Fibroblast of lung (primary cell): ENCODE measurements at regions not wholly inside any gene's neighbourhood (a gene's known extent, or its start where the extent isn't known, plus 50 kb on each side); places are given as distances from the start of the nearest gene placed in this dataset.
A peak's percentile ranks its signal among the peaks of the same experiment; 100 is the strongest.

Source experiments
- DNase-seq, 2 donors: peaks; one replicate each; pipeline versions ENCODE4 v3.0.0 to v3.0.0-alpha.2; 2010; ENCODE audit warnings: low read depth in 2 of 2
- H2AFZ ChIP-seq: 2 replicates; pipeline ENCODE4 v1.5.1; 2012; ENCODE audit warnings: low read length, control low read depth, inconsistent platforms
- H3K27ac ChIP-seq: 2 replicates; pipeline ENCODE4 v1.5.1; 2011; ENCODE audit warnings: low read length, control low read depth; ENCODE audit not compliant: insufficient read depth
- H3K27me3 ChIP-seq: 2 replicates; pipeline ENCODE4 v1.5.1; 2011; ENCODE audit warnings: mild to moderate bottlenecking, low read length; ENCODE audit not compliant: control insufficient read depth, insufficient read depth
- H3K36me3 ChIP-seq: 2 replicates; pipeline ENCODE4 v1.5.1; 2011; ENCODE audit warnings: low read length; ENCODE audit not compliant: control insufficient read depth, insufficient read depth
- H3K4me1 ChIP-seq: 2 replicates; pipeline ENCODE4 v1.5.1; 2011; ENCODE audit warnings: low read length; ENCODE audit not compliant: control insufficient read depth, insufficient read depth; ENCODE audit errors: extremely low read depth
- H3K4me2 ChIP-seq: 2 replicates; pipeline ENCODE4 v1.5.1; 2011; ENCODE audit warnings: low read length, control low read depth; ENCODE audit not compliant: insufficient read depth; ENCODE audit errors: extremely low read depth
- H3K4me3 ChIP-seq, 4 experiments: fragments of 200-600 bp in 1 of 4; sonication (generic) in 1 of 4; replicated peaks in 1 of 4; 2 replicates each; pipeline ENCODE4 v1.5.1; 2011 to 2016; ENCODE audit warnings: low read length in 4 of 4, low read depth in 3 of 4, mild to moderate bottlenecking in 3 of 4, control low read depth in 2 of 4, inconsistent platforms in 1 of 4, mixed read lengths in 1 of 4; ENCODE audit not compliant: insufficient read depth in 1 of 4; ENCODE audit errors: control extremely low read depth in 1 of 4
- H3K79me2 ChIP-seq: 2 replicates; pipeline ENCODE4 v1.5.1; 2012; ENCODE audit warnings: mild to moderate bottlenecking, low read length, inconsistent platforms; ENCODE audit not compliant: control insufficient read depth, insufficient read depth
- H3K9ac ChIP-seq: 2 replicates; pipeline ENCODE4 v1.5.1; 2011; ENCODE audit warnings: mild to moderate bottlenecking, low read length, control low read depth; ENCODE audit not compliant: insufficient read depth
- H3K9me3 ChIP-seq: 2 replicates; pipeline ENCODE4 v1.5.1; 2012; ENCODE audit warnings: low read depth, low read length; ENCODE audit not compliant: control insufficient read depth, insufficient read depth
- H4K20me1 ChIP-seq: 2 replicates; pipeline ENCODE4 v1.5.1; 2011; ENCODE audit warnings: low read length; ENCODE audit not compliant: control insufficient read depth, insufficient read depth; ENCODE audit errors: extremely low read depth
- EZH2 ChIP-seq: IDR thresholded peaks from 2 replicates; pipeline ENCODE4 v1.5.1; 2012; ENCODE audit warnings: low read length, control low read depth, mild to moderate bottlenecking; ENCODE audit errors: missing control alignments
- TF ChIP-seq, protein P1 (sequence below), 2 donors: IDR thresholded peaks in 1 of 2; conservative IDR thresholded peaks in 1 of 2; 1 replicate in 1 of 2; 2 replicates in 1 of 2; pipeline ENCODE4 v1.5.1; 2011 to 2012; ENCODE audit warnings: low read length in 2 of 2, control low read depth in 1 of 2, inconsistent platforms in 1 of 2, low read depth in 1 of 2, mild to moderate bottlenecking in 1 of 2

DNA sequence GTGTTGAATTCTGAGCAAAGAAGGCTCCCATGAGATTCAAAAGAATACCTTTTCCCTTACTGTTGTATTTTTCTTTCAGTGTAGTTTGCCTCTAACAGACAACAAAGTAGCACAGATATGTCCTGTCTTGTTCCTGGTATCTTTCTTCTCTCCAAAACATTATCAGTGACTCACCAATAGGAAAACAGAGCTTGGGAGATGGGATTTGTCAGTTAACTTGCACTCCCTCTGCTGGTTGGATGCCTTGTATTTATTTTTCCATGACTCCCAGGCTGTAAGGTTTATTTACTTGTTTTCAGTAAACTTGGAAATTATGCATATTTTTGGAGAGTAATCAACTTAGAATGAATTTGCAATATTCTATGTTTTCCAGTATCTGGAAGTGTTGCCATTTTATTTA lies 129.7 kb downstream of the SAMD9 start:
- peak; percentile 64 to 69 for DNase-seq
- no peaks in the 10 kb centered on the region for H3K27me3 ChIP-seq
- H3K27ac ChIP-seq: no peak overlapping the region
- no peaks in the 10 kb centered on the region for H4K20me1 ChIP-seq
- no peaks in the 10 kb centered on the region for H3K36me3 ChIP-seq
- no peak overlapping the region for H3K4me3 ChIP-seq
- no peak for TF ChIP-seq EZH2
- TF ChIP-seq, protein P1, sequence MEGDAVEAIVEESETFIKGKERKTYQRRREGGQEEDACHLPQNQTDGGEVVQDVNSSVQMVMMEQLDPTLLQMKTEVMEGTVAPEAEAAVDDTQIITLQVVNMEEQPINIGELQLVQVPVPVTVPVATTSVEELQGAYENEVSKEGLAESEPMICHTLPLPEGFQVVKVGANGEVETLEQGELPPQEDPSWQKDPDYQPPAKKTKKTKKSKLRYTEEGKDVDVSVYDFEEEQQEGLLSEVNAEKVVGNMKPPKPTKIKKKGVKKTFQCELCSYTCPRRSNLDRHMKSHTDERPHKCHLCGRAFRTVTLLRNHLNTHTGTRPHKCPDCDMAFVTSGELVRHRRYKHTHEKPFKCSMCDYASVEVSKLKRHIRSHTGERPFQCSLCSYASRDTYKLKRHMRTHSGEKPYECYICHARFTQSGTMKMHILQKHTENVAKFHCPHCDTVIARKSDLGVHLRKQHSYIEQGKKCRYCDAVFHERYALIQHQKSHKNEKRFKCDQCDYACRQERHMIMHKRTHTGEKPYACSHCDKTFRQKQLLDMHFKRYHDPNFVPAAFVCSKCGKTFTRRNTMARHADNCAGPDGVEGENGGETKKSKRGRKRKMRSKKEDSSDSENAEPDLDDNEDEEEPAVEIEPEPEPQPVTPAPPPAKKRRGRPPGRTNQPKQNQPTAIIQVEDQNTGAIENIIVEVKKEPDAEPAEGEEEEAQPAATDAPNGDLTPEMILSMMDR (conservative IDR thresholded peaks at IDR 0.05 in 1 of 2, IDR thresholded peaks at IDR 0.05 in 1 of 2; ENCODE audit: low read depth in 1 of 2, low read length in 2 of 2): peak; percentile 36 to 50
- no peaks in the 10 kb centered on the region for H3K79me2 ChIP-seq
- H3K4me2 ChIP-seq: no peak overlapping the region
- H3K9me3 ChIP-seq: no peaks in the 10 kb centered on the region
- H3K9ac ChIP-seq: no peak overlapping the region
- no peak overlapping the region for H2AFZ ChIP-seq
- H3K4me1 ChIP-seq: peaks cover 2% of the 10 kb centered on the region

DNA sequence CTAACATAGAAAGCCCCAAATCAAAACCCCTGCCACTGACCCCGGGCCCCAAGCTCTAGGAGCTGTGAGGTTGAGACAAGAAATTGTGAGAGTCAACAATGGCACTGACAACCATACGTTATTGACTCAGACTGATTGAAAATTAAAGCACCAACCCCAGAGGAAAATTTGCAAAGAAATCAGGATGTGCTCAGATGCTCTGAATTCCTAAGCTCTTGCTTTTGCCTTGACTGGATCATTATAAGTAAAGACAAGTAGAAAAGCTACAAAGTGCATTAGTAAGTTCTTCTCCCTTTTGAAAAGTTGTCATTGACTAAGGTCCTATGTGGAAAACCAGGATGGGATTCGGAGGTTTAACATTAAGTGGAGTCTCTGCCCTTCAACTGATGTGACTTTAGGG lies 130.2 kb downstream of the SAMD9 start:
- no peak overlapping the region for H3K9ac ChIP-seq
- no peak overlapping the region for H3K27ac ChIP-seq
- no peaks in the 10 kb centered on the region for H3K9me3 ChIP-seq

DNA sequence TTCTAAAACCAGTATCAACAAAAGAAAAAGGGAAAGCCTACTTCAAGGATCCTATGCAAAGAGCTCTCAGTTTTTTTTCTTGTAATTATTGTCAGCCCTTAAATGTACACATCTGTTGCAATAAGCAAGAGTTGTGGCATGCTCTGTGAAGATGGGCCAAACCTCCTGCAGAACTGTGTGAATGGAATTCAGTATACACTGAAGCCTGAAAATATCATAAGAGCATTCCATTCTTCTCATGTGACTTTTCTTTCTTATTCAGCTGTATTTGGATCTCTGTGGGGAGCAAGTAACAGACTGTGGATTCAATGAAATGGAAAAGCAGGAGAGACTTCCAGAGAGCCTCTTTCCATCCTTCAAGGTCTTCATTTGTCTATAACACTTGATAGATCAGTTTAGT lies 130.7 kb downstream of the SAMD9 start:
- peaks cover 2% of the 10 kb centered on the region for H3K4me1 ChIP-seq
- no peak overlapping the region for H3K27ac ChIP-seq
- no peaks in the 10 kb centered on the region for H4K20me1 ChIP-seq
- no peak overlapping the region for H2AFZ ChIP-seq
- H3K36me3 ChIP-seq: no peaks in the 10 kb centered on the region
- TF ChIP-seq EZH2: no peak
- TF ChIP-seq, protein P1 (conservative IDR thresholded peaks at IDR 0.05 in 1 of 2, IDR thresholded peaks at IDR 0.05 in 1 of 2; ENCODE audit: low read depth in 1 of 2, low read length in 2 of 2): no peak
- H3K27me3 ChIP-seq: no peaks in the 10 kb centered on the region
- peak; percentile 67 to 78 for DNase-seq
- no peak overlapping the region for H3K9ac ChIP-seq
- no peak overlapping the region for H3K4me3 ChIP-seq
- no peaks in the 10 kb centered on the region for H3K79me2 ChIP-seq
- H3K4me2 ChIP-seq: no peak overlapping the region
- H3K9me3 ChIP-seq: no peaks in the 10 kb centered on the region

More for the DNA sequence above, 130.2 kb downstream of the SAMD9 start:
- peaks cover 2% of the 10 kb centered on the region for H3K4me1 ChIP-seq
- no peak overlapping the region for H2AFZ ChIP-seq
- no peaks in the 10 kb centered on the region for H3K79me2 ChIP-seq
- H3K36me3 ChIP-seq: no peaks in the 10 kb centered on the region
- TF ChIP-seq, protein P1 (conservative IDR thresholded peaks at IDR 0.05 in 1 of 2, IDR thresholded peaks at IDR 0.05 in 1 of 2; ENCODE audit: low read depth in 1 of 2, low read length in 2 of 2): no peak
- no peak for TF ChIP-seq EZH2
- H4K20me1 ChIP-seq: no peaks in the 10 kb centered on the region
- no peaks in the 10 kb centered on the region for H3K27me3 ChIP-seq
- peak in 1 of 2 donors; percentile 35 for DNase-seq
- H3K4me3 ChIP-seq: no peak overlapping the region
- no peak overlapping the region for H3K4me2 ChIP-seq
